ENCODE measurements at regions not wholly inside any gene's neighbourhood (a gene's known extent, or its start where the extent isn't known, plus 50 kb on each side); places are given as distances from the start of the nearest gene placed in this dataset.

GRCh38 chr9:106751681-106752080, 111.3 kb upstream of the ZNF462 start:
- TF ChIP-seq CTCF (IDR thresholded peaks at IDR 0.05; ENCODE audit: extremely low read depth in 1 of 2, insufficient read depth in 1 of 2, low read depth in 1 of 2, low read length in 2 of 2) (no peak), POLR2A (IDR thresholded peaks at IDR 0.05; ENCODE audit: low read depth, low read length) (no peak), MAX (IDR thresholded peaks at IDR 0.05; ENCODE audit: insufficient read depth, insufficient read length) (no peak), POLR2AphosphoS5 (IDR thresholded peaks at IDR 0.05; ENCODE audit: insufficient read depth, low read depth, low read length) (no peak), MYC (IDR thresholded peaks at IDR 0.05; ENCODE audit: low read depth, low read length) (no peak), EZH2 (IDR thresholded peaks at IDR 0.05; ENCODE audit: borderline replicate concordance, low read depth, low read length, severe bottlenecking) (no peak), GATA2 (IDR thresholded peaks at IDR 0.05; ENCODE audit: insufficient read depth, insufficient read length, low read depth, low read length) (no peak)
